Renal cortical epithelial cell (primary cell): ENCODE measurements at regions not wholly inside any gene's neighbourhood (a gene's known extent, or its start where the extent isn't known, plus 50 kb on each side); places are given as distances from the start of the nearest gene placed in this dataset.

Source experiments
- DNase-seq: peaks from one replicate; pipeline ENCODE4 v3.0.0-alpha.2; 2011; ENCODE audit warnings: low read depth

DNA sequence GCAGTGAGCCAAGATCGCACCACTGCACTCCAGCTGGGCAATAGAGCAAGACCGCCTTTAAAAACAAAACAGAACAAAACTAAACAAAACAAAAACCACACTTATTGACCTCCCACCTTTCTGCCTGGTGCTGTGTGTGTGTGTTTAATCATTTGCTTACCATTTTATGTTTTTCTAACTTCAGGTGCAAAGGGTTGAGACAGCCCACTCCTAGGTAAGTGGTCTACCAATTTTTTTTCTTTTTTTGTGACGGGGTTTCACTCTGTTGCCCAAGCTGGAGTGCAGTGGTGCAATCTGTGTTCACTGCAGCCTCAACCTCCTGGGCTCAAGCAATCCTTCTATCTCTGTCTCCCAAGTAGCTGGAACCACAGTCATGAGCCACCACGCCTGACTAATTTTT lies 65.8 kb downstream of the SALL1 start:
- peak; percentile 92 for DNase-seq

DNA sequence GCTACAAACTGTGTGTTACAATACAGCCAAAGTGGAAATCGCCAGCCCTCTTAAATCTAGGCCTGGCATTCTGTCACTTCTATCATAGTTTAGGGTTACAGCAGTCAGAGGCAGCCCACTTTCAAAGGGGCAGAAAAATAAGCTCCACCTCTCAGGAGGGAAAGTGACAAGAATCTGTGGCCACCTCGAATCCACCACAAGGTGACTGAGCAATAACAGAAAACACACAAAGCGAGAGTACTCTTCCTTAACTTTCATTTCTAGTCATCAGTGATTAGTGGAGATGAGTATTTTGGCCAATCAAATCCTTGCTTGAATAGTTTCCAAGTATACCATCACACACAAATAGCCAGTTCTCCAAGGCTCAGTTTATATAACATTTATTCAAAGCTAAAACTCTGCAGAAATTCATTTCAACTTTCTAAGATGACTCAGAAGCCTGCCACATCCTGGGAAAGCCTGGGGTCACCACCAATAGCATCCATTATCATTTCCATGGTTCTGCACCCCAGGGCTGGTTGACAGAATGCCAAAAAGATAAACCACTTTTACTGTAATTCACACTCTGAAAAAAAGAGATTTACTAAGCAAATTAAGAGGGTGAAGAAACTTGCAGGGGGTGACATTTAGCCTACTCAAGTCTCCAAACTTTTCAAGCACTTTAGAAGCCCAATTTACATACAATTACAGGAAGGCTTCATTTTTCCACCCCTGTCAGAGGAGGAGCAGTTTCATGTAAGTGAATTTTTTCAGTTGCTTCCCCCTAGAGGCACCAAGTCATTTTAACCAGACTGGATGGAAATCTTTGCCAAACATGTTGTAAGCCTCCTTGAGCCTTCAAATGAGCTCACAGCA lies 66.8 kb downstream of the SALL1 start:
- DNase-seq, result peak; percentile 80

DNA sequence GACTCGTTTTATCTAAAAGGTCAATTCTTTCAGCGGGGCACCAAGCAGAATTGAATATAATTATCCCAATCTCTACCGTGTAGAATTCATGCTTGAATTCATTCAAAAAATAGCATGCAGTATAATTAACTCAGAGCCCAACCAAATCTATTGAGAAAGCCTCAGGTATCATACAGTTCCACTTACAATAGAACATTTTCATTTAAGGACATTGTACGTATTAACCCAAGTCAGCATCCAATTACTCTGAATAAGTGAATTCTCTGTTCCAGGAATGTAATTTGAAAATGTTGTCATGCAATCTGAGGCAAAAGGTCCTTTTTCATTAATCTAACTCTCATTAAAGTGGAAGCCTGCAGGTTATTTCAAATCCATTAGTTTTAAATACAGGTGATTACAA lies 78.5 kb downstream of the SALL1 start:
- no peak for DNase-seq

DNA sequence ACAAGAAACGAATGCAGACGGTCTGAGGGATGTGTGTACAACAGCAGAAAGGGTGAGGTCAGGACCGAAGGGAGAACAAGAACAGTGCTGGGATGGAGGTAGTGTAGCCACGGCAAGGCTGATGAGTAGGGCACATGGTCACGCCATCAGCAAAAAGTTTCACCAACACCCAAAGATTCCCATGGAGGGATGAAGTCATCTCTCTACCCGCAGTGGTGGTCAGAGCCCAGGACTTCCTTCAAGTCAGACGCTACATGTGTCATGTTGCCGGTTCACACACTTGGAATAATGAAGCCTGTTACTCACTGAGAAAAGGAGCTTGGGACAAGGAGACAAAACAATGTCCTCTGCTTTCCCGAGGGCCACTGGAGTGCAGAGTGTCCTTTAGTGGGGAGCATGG lies 79.7 kb downstream of the SALL1 start:
- no peak for DNase-seq

DNA sequence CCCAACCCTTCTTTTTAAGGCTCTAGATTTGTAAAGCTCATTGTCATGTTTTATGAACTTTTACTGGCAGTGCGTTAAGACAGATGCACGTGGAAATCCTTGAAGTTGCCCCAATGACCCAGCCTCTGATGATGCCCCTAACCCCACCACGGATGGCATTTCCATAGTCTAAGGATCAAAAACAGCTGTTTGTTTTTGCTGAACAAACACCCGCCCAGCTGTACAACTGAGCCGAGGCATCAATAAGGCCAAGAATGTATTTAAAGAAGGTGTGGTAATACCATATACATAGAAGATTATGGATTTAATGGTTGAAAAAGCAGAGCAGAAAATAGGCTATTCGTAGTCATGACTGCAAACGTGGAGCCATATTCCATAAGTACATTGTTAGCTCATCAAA lies 83.7 kb downstream of the SALL1 start:
- DNase-seq, result no peak

DNA sequence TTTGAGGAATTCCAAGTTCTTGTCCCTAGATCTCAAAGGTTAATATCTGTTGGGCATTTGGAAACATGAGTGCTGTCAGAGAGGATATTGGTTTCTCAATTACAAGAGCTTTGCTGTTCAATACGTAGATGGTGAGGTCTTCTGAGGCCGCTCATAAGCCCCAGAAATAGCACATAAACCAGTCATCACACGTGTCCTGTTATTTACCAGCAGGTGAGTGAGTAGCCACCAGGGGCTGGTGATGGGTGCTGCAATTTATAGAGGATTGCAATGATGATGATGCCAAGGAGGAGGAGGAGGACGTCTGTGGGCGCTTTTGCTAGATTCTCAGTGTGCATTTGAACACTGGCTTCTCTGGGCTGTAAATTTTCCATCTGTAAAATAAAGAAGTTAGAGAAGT lies 89.0 kb downstream of the SALL1 start:
- DNase-seq, result no peak

DNA sequence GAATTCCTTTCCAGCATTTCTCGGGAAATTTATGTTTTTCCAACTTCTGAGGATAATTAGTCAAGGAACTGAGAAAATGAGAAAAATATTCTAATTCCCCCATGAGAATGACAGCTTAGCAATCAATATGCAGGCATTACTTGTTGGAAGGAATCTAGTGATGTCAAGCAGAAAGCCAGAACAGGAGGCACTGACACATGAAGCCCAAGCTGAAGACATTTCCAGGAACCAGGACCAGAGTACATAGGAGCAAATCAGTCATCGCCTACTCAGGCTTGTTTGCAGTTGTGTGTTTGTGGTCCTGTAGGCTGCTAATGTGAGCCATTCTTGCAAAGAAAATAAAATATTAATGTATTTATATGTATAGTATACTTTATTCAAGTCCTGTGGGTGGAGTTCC lies 89.7 kb downstream of the SALL1 start:
- DNase-seq, result peak; percentile 41

DNA sequence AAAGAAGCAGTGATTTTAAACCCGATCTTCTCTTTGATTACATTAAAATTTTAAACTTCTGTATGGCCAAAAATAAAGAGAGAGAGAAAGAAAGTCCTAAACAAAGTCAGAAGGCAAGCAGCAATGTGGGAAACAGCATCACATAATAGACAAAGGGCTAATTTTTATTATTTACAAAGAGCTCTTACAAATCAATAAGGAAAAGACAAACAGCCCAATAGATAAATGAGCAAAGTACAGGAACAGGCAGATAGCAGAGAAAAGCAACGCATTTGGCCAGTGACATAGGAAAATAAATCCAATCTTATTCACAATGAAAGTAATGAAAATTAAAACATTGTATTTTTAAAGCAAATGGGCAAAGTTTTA lies 93.1 kb downstream of the SALL1 start:
- DNase-seq, result no peak

DNA sequence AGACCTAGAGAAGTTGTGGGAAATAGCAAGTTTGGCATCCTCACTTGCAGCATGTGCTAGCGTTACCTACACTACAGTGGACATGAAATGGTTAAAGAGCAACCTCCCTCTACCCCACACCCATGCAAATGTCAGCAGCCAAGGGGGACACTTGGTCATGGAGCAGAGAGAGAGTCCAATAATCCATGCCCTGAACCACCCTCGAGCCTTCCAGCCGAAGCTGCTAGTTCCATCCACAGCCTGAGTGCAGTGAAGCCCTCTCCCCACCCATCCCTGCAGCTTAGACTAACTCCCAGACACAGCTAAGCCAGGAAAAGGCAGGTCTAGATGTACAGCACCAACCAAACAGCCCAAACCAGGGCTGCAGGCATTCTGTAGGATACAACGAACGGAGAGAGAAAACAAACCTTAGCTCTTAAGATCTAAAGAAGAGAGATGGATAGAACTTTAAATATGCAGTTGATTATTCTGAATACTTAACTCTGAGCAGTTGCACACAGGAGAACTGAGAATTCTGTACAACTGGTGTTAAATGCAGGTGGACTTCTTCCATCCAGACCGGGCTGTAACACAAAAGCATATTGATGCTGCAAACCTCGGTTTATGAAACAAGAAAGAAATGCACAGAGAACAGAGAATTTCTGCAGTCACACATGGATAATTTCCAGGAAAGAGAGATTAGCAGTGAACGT lies 93.8 kb downstream of the SALL1 start:
- no peak for DNase-seq

DNA sequence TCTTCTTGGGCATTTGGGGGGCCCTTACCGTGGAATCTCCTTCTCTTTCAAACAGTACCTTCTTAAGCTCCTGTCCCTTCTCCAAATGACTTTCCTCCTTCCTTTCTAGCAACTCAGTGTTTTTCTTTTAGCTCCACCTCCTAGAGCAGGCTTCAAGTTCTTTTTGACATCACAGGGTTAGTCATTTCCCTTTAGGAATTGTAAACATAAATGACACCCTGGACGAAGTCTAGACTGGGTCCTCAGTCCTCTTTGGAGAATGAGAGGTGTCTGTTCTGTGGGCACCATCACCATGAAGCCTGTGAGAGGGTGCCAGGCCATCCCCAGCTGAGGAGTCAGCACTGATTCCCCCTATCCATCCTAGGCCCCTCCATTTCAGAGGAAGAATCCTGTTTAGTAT lies 94.7 kb downstream of the SALL1 start:
- DNase-seq, result peak; percentile 30

DNA sequence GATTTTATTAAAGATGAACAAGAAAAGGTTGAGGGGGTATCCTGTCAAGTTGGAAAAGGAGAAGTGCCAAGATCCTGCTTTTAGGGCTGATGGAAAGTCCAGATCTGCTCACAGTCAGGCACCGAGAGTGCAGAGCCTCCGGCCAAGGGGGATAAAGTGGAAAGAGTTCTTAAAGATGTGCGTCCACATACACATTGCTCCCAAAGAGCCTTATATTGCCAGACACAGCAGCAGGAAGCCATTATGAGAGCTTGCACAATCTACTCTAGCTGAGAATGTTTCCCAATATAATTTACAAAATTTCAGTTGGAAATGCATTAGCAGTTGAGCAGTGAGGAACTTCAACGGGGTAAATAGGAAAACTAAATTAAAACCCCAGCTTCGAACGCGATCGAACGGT lies 95.6 kb downstream of the SALL1 start:
- no peak for DNase-seq

DNA sequence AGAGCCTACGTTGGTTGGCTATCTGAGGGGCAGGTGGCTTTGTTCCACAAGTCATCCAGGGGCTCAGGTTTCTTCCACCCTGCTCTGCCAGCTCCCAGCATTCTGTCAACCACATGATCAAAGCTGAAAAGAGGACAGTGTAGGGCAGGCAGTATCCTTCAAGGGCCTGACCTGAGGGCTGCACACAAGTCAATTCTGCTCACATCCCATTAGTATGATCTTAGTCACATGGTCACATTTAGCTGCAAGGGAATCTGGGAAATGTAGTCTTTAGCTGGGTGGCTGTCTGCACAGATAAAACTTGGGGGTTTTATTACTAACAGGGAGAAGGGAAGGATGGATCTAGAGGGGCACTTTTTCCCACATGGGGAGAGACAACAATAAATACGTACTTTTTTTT lies 97.3 kb downstream of the SALL1 start:
- DNase-seq, result no peak

DNA sequence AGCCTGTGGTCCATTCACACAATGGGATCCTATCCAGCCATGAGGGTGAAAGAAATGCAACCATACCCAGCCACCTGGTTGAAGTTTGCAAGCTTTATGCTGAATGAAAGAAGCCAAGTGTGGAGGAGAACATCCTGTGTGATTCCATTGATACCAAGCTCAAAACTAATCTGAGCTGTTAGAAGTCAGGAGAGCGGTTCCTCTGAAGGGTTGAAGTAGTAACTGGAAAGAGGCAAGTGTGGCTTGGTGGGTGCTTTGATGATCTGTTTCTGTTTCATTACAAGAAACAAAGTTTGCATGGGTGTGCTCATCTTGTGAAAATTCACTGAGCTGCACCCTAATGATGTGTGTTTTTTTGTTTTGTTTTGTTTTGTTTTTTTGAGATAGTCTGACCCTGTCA lies 99.4 kb downstream of the SALL1 start:
- no peak for DNase-seq

DNA sequence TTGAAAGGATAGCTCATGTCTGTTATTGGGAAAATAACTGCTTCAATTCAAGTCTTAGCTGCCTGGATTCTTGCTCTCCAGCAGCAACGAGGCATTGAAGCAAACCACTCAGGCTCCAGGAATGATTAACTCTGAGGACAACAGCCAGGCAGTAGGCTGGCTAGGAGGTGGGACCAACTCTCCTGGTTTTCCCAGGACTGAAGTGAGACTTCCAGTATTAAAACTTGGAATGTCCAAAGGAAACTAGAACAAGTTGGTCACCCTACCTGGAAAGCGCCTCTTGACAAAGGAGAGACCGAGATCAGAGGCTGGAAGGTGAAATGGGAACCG lies 100.7 kb downstream of the SALL1 start:
- peak; percentile 87 for DNase-seq

DNA sequence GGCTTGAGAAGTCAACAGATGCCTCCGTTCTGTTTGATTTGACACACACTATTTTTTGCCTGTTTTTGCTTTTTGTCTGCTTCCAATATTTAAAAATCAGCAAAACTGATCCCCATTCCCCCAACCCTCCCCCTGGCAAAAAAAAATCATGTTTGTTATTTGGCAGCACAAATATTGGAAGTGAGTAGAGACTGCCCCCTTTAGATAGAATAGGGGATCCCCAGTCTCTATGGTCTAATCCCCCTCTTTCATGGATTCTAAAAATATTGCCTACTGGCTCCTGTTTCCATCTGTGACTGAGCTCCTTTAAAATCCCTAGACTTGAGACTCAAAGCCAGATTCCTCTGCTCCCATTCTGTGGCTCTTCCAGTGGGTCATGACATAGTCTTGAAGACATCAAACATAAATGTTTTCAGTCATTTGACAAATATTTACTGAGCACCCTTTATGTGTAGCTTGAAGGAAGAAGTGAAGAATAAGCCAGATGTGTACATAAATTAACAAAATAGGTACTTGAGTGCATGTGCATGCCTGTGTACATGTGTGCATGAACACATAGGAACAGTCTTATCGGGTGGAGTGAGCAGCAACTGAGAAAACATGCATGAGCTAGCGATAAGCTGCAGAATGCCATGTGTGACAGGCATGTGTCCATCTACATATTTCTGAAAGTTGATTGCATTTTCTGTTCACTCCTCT lies 101.2 kb downstream of the SALL1 start:
- no peak for DNase-seq

DNA sequence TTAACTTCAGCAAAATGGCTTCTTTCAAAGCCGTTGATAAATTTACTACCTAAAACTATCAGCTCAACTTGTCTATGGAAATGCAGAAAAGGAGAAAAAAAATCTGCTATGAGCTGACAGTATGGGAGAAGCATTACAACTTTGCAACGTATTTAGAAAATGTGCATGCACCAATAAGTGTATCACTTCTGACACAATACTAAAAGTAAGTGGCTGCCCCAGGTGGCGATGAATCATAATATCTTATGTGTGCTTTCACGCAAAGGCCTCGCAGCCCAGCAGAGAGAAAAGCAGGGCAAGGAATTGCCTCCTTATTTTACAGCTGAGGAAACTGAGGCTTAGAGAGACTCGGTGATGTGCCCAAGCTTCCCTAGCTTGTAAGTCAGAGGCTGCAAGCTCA lies 101.8 kb downstream of the SALL1 start:
- peak; percentile 6 for DNase-seq

DNA sequence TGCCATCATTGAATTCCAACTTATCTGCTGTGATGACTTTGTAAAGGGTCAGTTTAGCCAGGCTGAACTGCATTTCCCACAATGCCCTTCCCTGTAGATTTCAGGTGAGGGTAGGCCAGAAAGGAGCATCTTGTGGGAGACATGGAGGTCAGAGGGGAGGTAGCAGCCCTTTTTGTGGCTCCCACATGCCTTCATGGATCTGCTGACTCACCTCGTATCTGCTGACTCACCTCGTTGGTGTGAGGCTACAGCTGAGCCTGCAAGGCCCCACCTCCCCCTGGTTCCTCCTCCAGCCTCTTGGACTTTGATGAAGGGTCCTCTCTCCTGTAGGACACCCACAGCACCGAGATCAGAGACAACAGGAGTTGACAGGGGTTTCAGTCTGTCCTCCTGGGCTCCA lies 102.5 kb downstream of the SALL1 start:
- DNase-seq, result peak; percentile 73

DNA sequence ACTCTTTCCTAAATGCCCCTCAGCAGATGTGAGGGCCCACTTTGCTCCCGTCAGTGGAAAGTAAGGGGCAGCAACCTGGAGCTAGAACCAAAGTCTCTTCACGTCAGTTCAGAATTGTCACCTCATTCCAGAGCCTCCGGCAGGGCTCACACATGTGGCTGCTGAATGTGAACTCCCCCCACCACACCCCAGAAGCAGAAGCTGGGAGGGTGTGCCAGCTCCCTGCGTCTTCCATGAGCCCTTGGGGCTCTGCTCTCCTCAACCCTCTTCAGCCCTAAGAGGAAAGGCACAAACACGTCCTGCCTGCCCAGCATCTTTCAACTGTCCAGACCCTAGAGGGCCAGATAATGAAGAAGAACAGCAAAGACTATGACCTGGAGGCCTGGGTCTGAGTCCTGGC lies 105.3 kb downstream of the SALL1 start:
- no peak for DNase-seq

DNA sequence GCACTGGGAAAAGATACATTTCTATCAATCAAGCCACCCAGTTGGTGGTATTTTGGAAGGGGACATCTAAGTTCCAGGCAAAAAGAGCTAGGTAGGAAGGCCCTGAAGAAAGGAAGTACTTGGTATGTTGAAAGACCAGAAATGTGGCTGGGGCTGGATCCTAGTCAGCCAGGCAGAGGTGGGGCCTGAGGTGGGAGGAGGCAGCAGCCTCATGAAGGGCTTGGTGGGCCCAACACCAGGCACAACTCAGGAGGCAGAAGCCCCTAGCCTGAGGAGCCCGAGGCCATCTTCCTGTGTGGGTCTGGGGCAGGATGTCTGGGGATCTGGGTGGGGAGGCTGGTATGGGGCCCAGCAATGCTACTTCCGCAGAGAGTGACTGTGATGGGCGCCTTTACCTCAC lies 105.9 kb downstream of the SALL1 start:
- DNase-seq, result no peak

DNA sequence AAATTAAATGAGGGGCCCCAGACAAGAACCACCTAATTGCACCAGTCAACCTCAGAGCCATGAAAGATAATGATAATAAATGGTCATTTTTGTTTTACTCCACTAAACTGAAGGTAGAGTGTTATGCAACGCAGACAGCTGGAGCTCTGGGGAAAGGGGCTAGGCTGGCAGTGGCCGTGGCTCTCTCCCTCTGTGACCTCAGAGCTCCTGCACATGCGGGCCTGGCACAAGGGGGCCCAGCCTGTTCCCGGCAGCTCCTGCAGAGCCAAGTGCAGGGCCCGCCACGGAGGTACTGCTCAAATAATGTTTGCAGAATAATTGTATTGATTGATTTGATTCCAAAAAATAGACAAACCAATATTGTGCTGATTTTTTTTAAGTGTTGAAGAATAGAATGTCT lies 109.5 kb downstream of the SALL1 start:
- no peak for DNase-seq

DNA sequence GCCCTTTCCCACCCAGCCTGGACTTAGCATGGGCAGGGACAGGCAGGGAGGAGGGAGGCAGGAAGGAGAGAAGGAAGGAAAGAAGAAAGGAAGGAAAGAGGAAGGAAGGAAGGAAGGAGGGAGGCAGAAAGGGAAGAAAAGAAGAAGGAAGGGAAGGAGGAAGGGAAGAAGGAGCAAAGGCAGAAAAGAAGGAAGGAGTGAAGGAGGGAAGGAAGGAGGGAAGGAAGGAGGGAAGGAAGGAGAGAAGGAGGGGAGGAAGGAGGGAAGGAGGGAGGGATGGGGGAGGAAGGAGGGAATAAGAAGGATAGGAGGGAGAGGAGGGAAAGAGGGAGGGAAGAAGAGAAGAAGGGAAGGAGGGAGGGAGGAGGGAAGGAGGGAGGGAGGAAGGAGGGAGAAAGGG lies 110.4 kb downstream of the SALL1 start:
- no peak for DNase-seq

DNA sequence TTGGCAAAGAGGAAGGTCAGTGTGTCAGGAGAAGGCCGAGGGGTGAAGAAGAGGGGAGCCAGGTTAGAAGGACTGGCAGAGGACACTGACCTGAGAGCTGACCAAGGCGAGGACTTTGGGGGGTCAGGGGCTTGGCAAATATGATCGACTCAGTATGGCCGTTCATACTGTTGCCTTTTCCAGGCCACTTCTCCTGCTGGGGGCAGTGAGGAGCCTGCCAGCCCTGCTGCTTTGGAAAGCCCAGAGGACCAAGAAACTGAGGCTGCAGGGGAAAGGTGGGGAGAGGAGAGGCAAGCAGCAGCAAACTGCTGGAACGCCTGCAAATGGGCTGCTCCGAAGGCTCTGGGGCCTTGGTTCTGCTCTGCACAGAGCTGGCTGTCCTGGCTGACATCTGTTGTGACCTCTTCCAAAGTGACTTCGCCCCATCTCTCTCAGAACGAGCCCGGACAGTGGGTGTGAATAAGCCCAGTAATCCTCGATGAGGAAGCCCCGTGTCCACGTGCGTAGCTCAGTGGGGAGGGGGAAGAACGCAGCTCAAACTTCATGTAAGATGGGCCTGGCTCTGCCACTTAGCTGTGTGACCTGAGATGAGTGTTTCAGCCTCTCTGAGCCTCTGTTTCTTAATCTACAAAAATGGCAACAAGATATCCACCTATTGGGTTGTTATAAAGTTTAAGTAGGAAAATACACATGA lies 111.3 kb downstream of the SALL1 start:
- no peak for DNase-seq

DNA sequence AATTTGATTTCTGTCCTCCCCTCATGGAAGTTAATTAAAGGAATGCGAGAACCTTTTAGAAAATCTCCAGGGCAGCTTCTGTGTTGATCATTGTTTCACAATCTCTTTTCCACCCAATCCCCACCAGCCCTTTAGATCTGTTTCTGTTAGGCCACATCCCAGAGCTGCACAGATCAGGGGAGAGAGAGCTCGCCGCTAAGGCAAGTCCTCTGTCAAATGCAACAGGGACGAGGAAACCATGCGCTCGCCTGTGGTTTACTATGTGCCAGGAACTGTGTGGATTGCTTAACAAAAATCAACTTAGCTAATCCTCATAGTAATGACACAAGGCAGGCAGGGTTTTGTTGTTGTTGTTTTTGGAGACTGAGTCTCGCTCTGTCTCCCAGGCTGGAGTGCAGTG lies 115.4 kb downstream of the SALL1 start:
- no peak for DNase-seq
